ELF-1 (cell line): ENCODE measurements at regions not wholly inside any gene's neighbourhood (a gene's known extent, or its start where the extent isn't known, plus 50 kb on each side); places are given as distances from the start of the nearest gene placed in this dataset.
"Not testable (repeated sequence)": the region's sequence is repeated elsewhere in the genome, so short reads cannot be mapped to it uniquely, and the experiment has no call there.

Experiments
- DNase-seq: peaks from one replicate; pipeline ENCODE4 v3.0.0-alpha.2; 2016; ENCODE audit warnings: low read depth, low spot score

DNA sequence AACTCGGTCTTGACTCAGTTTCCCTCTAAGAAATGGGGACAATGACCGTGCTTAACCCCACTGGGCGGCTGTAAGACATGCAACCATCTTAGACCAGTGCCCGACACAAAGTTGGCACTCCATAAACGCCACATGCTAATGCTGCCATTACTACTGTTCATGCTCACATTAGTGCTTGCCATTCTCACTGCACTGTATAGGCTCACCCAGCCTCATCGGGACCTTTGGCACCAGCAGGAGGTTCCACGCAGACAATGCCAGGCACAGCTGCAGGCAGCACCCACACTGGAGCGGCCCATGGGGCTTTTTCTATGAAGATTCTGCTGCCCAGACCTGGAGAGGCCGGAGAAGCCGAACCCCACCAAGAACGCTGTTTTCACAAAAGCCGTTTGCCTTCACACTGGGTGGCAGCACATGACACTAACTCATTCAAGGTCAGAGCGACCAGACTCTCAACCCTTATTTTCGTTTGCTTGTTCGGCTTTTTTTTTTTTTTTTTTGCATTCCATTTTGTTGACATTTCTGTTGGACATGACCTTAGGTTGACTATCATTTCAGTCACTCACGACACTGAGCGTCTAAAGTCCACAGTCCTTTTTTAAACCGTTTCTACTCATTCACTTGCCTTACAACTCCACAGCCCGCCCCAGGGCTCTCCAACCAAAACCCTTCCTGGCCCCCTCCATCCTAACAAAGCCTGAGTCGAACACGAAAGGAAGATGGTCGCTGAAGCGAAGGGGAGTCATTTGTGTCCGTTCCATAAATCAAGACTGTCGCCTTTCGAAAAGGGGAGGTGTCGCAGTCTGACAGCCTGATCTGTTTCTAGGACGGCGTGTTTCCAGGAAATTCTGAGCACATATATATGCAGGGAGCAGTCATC, 124.4 kb upstream of the RNF32 start:
- no peak for DNase-seq

DNA sequence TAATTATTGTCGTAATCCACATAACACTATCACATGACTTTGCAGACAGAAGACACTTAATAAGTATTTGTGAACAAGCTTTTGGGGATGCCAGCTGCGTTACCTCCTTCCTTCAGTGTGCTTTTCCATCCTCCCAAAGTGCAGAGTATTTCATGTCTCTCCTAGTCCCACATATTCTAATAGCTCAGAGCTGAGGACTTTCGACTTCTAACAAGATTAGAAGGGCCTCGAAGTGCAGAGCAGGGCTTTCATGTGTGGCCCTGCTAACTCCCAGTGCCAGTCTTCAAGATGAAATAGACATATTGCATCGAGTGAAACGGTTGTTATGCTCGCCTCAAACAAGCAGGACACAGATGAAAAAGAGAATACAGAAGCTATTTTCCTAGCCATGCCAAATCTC, 125.7 kb upstream of the RNF32 start:
- no peak for DNase-seq

DNA sequence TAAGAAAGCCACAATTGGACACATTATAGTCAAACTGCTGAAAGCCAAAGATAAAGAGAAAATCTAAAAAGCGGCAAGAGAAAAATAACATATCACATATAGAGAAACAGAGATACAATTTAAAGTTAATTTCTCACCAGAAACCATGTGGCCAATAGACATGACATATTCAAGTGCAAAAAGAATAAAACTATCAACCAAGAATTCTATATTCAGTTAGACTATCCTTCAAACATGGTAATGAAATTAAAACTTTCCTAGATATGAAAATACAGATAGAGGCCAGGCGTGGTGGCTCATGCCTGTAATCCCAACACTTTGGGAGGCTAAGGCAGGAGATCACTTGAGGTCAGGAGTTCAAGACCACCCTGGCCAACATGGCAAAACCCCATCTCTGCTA, 129.1 kb upstream of the RNF32 start:
- no peak for DNase-seq

DNA sequence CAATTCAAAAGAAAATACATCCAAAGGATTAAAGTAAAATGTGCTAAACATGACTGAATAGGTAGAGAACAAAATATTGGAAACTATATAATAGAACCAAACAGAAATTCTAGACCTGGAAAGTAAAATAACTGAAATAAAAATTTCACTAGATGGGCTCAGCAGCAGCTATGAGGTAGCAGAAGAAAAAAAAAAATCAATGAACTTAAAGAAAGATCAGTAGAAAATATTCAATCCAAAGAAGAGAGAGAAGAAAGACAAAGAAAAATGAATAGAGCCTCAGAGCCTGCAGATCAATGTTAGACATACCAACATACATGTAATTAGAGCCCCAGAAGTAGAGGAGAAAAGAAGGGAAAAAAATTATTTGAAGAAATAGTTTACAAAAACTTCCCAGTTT, 129.6 kb upstream of the RNF32 start:
- DNase-seq: no peak

DNA sequence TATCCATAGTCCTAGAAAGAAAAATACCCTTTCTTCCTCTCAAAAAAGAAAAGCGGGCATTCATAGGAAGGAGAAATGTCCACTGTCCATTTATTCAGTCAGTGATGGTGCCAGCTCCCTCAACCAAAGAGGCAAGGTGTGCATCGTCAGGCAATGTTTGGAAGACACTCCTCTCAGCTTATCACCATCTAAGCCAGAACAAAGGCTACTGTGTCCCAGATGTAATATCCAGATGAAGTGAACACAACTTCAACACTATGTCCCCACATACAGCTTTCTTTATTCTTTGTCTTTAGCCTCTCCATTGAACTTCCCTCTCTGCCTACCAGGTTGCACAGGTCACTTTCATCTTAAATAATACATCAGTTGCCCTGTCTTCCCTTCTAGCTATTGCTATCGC, 131.4 kb upstream of the RNF32 start:
- DNase-seq: no peak

DNA sequence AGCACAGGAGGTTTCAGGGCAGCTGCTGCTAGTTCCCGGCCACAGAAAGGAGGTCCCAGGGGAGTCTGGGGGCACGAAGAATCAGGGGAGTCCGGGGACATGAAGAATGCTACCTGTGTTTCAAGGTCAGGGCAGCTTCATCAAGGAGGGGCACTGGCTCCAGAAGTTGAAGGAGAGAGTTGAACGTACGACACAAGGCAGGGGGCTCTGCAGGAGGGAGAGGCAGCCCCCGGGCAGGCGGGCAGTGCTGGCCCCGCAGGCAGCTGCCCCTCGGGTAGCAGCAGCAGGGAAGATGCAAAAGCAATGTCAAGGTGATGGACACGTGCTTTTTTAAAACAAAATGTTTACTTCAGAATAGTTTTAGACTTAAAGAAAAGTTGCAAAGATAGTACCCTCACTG, 134.7 kb upstream of the RNF32 start:
- DNase-seq: no peak

DNA sequence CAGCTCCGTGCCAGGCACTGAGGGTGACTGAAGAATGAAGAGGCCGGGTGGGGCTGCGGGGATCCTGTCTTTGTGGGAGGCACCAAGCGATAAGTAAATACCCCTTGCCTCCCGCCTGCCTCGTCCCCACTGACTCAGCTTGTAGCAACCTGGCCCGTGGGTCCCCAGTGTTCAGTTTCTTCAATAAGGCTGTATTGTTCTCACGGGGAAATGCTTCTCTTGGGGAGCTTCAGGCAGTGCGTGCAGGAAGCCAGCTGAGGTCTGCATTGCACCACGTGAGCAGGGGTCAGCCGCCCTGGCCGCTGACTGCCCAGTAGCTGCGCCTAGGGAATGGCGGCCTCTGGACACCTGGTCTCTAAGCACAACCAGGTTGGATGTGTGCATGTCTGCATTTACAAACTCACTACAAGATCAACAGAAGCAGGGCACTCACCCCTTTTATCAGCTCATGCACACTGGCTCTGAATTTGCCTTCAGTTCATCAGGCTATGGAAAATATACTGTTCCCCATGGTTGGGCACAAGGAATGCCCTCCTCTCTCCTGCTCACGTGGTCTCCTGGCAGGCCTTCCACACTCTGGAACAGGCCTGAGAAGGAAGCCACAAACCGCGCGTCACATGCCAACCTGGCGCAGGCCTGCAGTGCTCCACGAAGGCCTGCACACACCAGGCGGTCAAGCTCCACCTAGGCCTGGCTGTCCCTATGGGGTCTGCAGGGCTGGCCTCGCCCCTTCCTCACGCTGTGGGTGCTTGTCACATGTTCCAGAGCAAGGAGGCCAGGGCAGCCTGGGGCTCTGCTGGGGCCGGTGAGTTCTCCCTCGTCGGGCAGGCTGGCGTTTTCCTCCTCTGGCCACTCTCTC, 135.7 kb upstream of the RNF32 start:
- DNase-seq: no peak

DNA sequence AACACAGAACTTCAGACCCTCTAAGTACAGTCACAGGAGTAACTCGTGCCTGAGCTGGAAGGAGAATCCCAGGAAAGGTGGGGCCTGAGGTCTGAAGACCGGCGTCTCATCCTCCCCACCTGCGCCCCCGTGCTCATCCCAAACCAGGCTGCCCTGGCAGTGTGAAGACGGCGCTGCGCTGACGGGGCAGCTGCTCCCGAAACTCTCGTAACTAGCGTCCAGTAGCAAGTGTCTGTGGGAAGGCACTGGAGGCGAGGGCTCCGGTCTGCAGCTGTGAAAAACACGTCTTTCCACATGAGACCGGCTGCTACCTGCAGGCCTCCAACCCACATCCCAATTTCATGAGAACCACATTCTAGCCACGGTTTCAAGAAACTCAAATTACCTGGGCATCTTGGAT, 136.6 kb upstream of the RNF32 start:
- DNase-seq: no peak

DNA sequence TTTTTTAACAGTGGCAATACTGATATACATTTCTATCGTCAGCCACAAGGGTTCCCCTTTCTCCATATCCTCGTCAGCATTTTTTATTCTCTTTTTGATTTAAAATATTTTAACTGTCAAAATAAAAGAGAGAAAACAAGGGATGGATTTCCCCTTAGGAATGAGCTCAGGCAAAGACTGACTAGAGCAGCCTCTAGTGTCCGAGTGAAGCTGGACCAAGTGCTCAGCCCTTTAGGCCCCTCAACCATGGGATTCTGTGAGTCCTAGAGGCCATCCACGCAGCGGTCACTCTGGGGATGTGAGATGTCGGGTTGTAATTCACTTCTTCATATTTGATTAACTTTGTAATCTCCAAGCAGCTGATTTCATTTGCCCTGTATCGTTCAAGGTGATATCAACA, 137.4 kb upstream of the RNF32 start:
- DNase-seq: no peak

DNA sequence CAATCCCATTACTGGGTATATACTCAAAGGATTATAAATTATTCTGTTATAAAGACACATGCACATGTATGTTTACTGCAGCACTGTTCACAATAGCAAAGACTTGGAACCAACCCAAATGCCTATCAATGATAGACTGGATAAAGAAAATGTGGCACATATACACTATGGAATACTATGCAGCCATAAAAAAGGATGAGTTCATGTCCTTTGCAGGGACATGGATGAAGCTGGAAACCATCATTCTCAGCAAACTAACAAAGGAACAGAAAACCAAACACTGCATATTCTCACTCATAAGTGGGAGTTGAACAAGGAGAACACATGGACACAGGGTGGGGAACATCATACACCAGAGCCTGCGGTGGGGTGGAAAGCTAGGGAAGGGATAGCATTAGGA, 138.8 kb upstream of the RNF32 start:
- DNase-seq: not testable (repeated sequence)

DNA sequence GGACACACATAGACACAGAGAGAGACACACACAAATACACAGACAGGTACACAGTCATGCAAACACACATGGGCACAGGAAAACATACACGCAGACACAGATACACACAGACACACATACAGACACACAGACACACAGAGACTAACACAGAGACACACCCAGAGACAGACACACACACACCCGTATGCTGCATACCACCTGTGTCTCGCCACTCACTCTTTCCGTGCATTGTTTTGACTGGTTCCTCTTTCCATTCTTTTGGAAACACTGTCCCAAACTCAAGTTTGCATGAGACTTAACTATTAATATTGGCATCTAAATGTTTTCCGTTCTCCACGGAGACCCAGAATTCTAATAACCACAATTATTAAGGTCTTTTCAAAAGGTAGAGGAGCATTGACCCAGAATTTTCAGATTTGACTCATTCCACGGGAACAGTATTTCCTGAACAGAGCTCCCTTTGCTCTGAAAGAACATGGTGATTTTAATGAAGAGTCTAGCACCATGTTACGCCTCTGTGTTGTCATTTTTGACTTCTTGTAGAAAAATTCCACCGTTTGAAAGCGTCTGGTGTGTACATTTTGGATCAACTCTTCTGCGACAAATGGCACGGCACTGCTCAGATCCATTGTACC, 141.2 kb upstream of the RNF32 start:
- DNase-seq: no peak

DNA sequence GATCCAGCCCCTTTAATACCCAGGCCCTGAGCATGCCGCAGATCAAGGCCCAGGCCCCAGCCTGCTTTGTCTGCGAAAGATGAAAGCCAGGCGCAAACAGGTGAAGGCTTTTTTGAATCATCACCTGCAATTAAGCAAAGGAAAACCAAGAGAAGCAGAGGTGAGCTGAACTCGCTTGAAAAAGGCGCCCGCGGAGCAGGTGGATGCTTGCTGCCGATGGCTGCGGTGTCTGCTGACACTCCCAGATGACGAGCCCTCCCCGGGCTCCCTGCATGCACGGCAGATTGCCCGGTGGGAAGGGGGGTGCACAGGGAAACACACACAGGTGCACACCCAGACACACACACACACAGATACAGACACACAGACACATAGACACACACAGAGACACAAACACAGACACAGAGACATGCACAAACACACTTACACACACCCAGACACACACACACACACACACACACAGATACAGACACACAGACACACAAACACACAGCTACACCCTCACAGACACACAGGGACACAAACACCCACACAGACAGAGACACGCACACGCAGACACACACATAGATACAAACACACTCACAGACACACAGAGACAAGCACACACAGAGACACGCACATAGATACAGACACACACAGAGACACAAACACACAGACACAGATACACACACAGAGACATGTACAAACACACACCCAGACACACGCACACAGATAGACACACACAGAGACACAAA, 142.6 kb upstream of the RNF32 start:
- no peak for DNase-seq

DNA sequence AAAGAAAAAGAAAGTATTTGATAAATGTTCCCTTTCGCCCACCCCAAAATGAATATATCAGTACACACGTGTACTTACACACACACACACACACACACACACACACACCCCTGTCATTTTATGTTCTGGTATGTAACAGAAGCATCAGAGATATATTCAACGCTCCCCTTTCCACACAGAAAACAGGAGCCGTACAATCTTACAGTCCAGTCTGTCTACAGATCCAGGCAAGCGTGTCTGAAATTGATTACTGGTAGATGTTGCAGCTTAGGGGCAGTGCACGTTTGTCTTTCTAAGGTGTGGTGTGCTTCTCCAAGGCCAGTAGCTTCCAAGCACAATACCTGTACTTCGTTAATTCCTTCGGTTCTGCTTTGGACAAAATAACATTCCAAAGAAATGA, 143.7 kb upstream of the RNF32 start:
- DNase-seq: no peak

DNA sequence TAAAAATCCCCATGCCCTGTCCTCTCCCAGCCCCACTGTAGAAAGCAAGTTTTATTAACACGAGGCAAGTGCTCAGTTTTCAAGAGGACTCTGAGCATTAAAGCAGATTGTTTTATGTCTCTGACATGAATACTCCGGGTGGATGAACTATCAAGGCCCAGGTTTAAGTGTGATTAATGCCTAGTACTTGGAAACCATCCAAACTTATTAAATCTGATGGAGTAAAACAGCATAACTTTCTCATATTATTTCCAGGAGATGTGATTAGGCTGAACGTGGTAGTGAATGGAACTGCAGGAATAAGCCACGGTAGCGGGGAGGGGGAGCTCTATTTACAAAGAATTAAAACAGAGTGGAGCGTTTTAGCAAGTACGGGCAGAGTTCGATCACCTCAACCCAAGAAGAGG, 144.2 kb upstream of the RNF32 start:
- no peak for DNase-seq

DNA sequence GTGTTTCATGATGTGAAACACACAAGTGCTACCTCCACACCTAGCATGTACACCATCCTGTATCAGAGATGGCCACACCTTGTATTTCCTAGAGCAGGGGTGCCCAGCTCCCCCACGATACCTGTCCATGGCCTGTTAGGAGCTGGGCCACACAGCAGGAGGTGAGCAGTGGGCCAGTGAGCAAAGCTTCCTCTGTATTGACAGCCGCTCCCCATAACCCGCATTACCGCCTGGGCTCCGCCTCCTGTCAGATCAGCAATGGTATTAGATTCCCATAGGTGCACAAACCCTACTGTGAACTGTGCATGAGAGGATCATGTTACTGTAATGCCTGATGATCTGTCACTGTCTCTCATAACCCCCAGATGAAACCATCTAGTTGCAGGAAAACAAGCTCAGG, 145.6 kb upstream of the RNF32 start:
- DNase-seq: no peak

DNA sequence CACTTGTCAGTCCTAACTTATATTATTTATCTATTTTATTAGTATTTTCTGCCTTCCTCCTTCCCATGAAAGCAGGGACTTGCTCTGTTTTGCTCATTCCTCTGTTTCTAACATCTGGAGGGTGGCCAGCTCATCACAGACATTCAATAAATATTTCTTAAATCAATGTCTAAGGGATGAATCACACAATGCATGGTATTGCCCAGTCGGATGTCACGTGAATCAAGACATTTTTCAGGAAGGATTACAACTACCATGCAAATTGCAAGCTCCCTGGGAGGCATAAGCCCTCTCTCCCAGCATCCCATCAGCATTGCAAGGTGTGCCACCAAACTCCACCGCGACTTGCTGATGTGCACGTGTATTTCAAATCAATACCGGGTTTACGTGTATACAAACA, 146.6 kb upstream of the RNF32 start:
- DNase-seq: no peak

DNA sequence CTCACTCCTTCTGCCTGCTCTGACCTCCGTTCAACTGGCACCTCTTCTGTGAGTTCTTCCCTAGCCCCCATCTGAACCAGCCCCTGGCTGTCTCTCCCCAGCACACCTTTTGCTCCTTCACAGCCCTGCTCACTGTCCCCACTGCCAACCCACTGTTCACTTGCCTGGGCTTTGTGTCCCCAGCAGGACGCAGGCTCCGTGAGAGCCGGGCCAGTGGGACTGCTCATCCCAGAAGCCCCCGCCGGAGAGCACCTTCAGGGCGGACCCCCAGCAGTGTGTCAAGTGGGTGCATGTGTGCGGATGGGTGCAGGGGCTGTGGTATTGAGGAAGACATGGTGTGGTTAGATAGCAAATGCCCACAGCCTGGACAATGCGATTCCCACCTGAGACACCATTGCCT, 148.4 kb upstream of the RNF32 start:
- DNase-seq: no peak

DNA sequence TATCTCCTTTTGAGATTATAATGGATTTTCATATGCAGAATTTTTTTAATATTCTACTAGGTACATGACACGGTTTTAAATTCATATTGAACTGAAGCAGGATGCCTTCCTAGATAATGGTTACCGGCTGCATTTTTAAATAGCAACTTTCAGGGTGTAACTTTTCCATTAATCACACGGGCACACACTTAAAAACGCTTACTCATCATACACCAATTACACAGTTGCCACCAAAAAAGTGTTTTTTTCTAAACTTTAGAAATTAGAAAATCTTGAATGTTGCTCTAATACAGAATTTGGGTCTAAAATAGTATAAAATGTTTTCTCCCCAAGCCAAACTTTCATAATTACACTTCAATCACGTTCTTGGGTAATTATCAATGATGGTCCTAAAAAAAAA, 149.1 kb upstream of the RNF32 start:
- DNase-seq: no peak

DNA sequence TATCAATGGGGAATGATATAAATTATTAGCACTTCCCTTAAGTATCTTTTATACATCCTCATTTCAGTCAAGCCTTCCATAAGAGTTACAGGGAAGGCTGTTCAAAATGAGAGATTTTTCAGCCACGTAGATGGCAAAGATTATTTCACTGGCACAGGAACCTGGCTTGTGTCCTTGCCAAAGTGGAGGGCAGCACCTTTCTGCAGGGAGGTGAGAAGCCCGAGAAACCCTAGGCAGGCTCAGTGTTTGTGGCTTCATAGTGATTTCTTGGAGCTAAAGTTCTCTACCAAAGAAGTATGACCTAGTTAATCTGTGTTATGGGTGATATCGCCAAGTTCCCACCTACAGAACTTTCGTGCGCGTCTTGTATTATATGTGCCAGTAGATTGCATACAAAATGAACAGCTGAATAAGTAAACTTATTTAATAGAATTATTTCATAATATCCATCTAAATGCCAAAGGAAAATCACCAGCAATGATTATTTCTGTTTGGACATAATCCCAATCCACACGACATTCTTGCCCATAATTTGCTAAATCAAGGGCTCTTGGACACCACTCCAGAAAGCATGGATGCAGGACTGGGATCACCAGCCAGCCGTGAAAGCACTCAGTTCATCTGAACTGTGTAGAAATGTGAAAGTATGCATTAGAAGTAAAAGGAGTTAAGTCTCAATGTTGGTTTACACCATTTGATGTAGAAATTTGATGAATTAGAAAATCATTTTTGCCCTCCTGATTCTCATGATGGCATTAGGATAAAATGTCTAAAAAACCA, 150.4 kb upstream of the RNF32 start:
- no peak for DNase-seq

DNA sequence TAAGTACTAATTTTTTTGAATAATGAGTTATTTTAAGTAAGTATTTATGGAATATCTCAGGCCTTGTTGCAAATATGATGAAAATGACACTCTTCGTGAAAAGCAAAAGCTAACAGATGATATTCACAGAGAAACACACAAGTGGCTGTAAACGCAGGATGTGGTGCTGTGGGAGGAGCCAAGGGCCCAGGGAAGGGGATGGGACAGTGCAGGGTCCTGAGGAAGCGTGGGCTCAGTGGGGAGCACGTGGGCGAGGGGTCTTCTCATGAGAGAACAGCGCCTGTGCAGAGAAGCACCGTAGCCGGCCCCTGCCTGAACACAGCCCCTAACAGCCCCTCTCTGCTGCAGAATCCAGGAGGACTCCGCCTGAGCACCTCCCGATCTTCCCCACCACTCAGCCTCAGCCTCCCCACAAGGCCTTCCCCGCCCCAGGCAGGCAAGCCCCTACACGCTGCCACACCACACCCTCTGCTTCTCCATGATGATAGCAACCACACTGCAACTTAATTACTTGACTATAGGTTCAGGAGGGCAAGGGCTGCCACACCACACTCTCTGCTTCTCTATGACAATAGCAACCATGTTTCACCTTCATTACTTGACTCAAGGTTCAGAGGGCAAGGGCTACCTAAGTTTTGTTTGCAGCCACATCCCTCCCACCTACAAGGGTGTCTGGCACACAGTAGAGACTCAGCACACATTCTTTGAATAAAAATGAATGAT, 152.6 kb upstream of the RNF32 start:
- no peak for DNase-seq
